OCI-LY3 (cell line): ENCODE measurements at regions not wholly inside any gene's neighbourhood (a gene's known extent, or its start where the extent isn't known, plus 50 kb on each side); places are given as distances from the start of the nearest gene placed in this dataset.

Experiments
- H2AFZ ChIP-seq: fragments of 200-600, 300-600 bp; shearing (Covaris generic); 2 replicates; pipeline ENCODE4 v1.6.0; 2014; ENCODE audit warnings: antibody characterized with exemption, low read depth, low read length
- H3K27ac ChIP-seq: fragments of 200-600, 300-600 bp; sonication (generic); 2 replicates; pipeline ENCODE4 v1.5.1; 2014; ENCODE audit warnings: mild to moderate bottlenecking, low read length, moderate library complexity, mixed read lengths
- H3K27me3 ChIP-seq: fragments of 200-600, 300-600 bp; sonication (generic); 2 replicates; pipeline ENCODE4 v1.6.1; 2014; ENCODE audit warnings: low read depth, low read length, mixed read lengths
- H3K36me3 ChIP-seq: fragments of 200-600, 300-600 bp; sonication (generic); replicated peaks from 2 replicates; pipeline ENCODE3; 2014; ENCODE audit warnings: low read depth, low read length, mixed read lengths
- H3K4me1 ChIP-seq: fragments of 300-600, 200-600 bp; sonication (generic); 2 replicates; pipeline ENCODE4 v1.6.1; 2014; ENCODE audit warnings: low read length, mixed read lengths
- H3K4me2 ChIP-seq: fragments of 200-600, 300-600 bp; sonication (generic); 2 replicates; pipeline ENCODE4 v1.6.1; 2014; ENCODE audit warnings: low read length, mixed read lengths
- H3K4me3 ChIP-seq: fragments of 300-600, 200-600 bp; sonication (generic); 2 replicates; pipeline ENCODE4 v1.5.1; 2014; ENCODE audit warnings: antibody characterized with exemption, mild to moderate bottlenecking, low read length, moderate library complexity
- H3K79me2 ChIP-seq: fragments of 300-600, 200-600 bp; shearing (Covaris generic); 2 replicates; pipeline ENCODE4 v1.6.1; 2014; ENCODE audit warnings: mild to moderate bottlenecking, low read length, mixed read lengths
- H3K9ac ChIP-seq: fragments of 300-600, 200-600 bp; shearing (Covaris generic); 2 replicates; pipeline ENCODE4 v1.6.0; 2014; ENCODE audit warnings: mild to moderate bottlenecking, low read length, moderate library complexity
- H3K9me3 ChIP-seq: fragments of 200-600, 300-600 bp; shearing (Covaris generic); 2 replicates; pipeline ENCODE4 v1.6.1; 2014; ENCODE audit warnings: low read length, mixed read lengths; ENCODE audit not compliant: insufficient read depth
- H4K20me1 ChIP-seq: fragments of 200-600, 300-600 bp; sonication (generic); 2 replicates; pipeline ENCODE4 v1.6.1; 2016; ENCODE audit warnings: low read length, mixed read lengths; ENCODE audit not compliant: insufficient read depth
- EZH2phosphoT487 ChIP-seq: fragments of 200-600 bp; shearing (Covaris generic); IDR thresholded peaks from 2 replicates; pipeline ENCODE4 v1.6.1; 2018; ENCODE audit warnings: antibody characterized with exemption, mixed run types, low read depth
- TF ChIP-seq, protein P1 (sequence below): fragments of 200-600, 300-600 bp; sonication (generic); IDR thresholded peaks from 2 replicates; pipeline ENCODE4 v1.5.1; 2014; ENCODE audit warnings: antibody characterized with exemption, low read length, low read depth

DNA sequence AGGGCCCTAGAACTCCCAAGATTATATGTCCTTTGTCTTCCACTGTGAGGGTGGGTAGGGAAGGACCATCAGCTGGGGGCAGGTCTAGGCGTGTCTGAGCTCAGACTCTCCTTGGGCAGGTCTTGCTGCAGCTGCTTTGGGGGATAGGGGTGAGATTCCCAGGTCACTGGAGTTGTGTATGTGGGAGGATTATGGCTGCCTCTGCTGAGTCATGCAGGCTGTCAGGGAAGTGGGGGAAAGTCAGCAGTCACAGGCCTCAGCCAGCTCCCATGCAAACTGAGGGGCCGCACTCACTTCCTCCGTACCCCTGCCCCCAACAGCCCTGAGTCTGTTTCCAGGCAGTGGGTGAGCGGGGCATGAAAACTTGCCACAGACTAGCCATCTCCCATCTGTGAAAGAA lies 600.8 kb downstream of the DIAPH3 start:
- H3K79me2 ChIP-seq = no peaks in the 10 kb centered on the region
- no peak overlapping the region for H3K4me2 ChIP-seq
- no peak for TF ChIP-seq EZH2phosphoT487
- TF ChIP-seq, protein P1, sequence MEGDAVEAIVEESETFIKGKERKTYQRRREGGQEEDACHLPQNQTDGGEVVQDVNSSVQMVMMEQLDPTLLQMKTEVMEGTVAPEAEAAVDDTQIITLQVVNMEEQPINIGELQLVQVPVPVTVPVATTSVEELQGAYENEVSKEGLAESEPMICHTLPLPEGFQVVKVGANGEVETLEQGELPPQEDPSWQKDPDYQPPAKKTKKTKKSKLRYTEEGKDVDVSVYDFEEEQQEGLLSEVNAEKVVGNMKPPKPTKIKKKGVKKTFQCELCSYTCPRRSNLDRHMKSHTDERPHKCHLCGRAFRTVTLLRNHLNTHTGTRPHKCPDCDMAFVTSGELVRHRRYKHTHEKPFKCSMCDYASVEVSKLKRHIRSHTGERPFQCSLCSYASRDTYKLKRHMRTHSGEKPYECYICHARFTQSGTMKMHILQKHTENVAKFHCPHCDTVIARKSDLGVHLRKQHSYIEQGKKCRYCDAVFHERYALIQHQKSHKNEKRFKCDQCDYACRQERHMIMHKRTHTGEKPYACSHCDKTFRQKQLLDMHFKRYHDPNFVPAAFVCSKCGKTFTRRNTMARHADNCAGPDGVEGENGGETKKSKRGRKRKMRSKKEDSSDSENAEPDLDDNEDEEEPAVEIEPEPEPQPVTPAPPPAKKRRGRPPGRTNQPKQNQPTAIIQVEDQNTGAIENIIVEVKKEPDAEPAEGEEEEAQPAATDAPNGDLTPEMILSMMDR = no peak
- H3K4me3 ChIP-seq = no peak overlapping the region
- no peak overlapping the region for H3K9ac ChIP-seq
- no peaks in the 10 kb centered on the region for H3K9me3 ChIP-seq
- no peak overlapping the region for H3K27ac ChIP-seq
- no peaks in the 10 kb centered on the region for H4K20me1 ChIP-seq
- 0 out of 2 replicates have a peak, but pooled peaks cover 3% of the 10 kb centered on the region for H3K4me1 ChIP-seq
- H2AFZ ChIP-seq = no peak overlapping the region
- H3K36me3 ChIP-seq = no peaks in the 10 kb centered on the region
- H3K27me3 ChIP-seq = no peaks in the 10 kb centered on the region

DNA sequence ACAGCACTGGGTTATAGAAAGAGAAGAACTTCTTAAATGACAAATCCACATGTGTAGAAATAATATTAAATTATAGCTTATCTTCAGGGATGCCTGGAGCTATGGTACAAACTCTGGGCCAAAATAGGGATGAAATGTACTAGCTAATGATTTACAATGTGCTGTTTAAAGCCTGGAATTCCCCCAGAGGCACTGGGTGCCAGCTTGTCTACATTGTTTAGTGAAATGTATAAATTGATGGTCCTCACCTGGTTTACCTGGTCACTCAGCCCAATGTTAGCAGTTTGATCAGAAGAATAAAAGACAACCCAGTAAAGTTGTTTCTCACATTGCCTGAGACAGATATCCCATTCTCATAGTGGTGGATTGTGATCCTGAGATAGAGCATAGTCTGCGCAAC lies 597.2 kb downstream of the DIAPH3 start:
- Histone ChIP-seq H3K27ac (no peak overlapping the region), H3K27me3 (no peaks in the 10 kb centered on the region), H3K9ac (no peak overlapping the region), H2AFZ (no peak overlapping the region), H3K36me3 (no peaks in the 10 kb centered on the region), H4K20me1 (no peaks in the 10 kb centered on the region), H3K4me1 (0 out of 2 replicates have a peak, but pooled peaks cover 3% of the 10 kb centered on the region), H3K4me3 (no peak overlapping the region), H3K9me3 (no peaks in the 10 kb centered on the region), H3K4me2 (no peak overlapping the region), H3K79me2 (no peaks in the 10 kb centered on the region)
- TF ChIP-seq, protein P1 = no peak
- no peak for TF ChIP-seq EZH2phosphoT487

DNA sequence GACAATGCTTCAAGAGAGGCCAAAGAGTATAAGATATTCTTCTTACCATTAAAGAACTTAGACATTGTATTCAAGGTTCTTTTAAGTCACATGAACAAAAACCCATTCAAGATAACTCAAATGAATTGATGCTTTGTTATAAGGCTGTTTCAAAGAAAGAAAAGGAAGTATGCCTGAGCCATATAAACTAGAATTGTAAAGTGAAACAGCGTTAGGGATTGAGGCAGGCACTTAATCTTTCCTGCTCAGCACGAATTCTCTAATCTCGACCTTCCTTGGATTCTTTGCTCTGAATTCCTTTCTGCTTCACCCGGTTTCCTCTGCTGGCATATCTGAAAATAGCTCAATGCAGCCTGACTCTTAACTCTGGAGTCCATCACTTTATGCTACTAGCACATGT lies 595.4 kb downstream of the DIAPH3 start:
- H3K4me3 ChIP-seq = no peak overlapping the region
- H3K4me2 ChIP-seq = no peak overlapping the region
- 0 out of 2 replicates have a peak, but pooled peaks cover 3% of the 10 kb centered on the region for H3K4me1 ChIP-seq
- H3K27ac ChIP-seq = no peak overlapping the region
- H3K9ac ChIP-seq = no peak overlapping the region
- no peaks in the 10 kb centered on the region for H3K79me2 ChIP-seq
- H2AFZ ChIP-seq = 0 out of 2 replicates have a peak overlapping the region, but pooled peaks have one; percentile 27
- H3K27me3 ChIP-seq = no peaks in the 10 kb centered on the region
- no peaks in the 10 kb centered on the region for H3K36me3 ChIP-seq
- no peak for TF ChIP-seq EZH2phosphoT487
- TF ChIP-seq, protein P1 = no peak
- no peaks in the 10 kb centered on the region for H4K20me1 ChIP-seq
- H3K9me3 ChIP-seq = peaks cover 1% of the 10 kb centered on the region

DNA sequence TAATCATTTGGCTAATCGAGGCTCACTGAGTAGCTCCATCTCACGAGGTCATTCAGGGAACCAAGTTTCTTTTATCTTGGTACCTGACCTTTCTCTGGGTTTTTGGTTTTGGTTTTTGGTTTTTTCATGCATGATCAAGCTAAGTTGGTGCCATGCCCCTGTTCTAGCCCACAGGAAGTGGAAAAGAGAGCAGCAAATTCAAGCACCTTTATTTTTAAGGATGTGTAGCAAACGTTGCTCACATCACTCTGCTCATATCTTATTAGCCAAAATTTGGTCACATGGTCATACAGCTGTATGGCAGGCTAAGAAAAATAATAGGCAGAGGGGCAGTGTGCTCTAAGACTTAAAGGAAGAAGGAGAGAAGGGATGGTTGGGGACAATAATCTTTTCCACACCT lies 593.5 kb downstream of the DIAPH3 start:
- no peaks in the 10 kb centered on the region for H3K36me3 ChIP-seq
- H3K27ac ChIP-seq = no peak overlapping the region
- no peak overlapping the region for H3K9ac ChIP-seq
- TF ChIP-seq, protein P1 = no peak
- H3K79me2 ChIP-seq = no peaks in the 10 kb centered on the region
- H3K27me3 ChIP-seq = no peaks in the 10 kb centered on the region
- no peak overlapping the region for H3K4me2 ChIP-seq
- H3K4me1 ChIP-seq = 0 out of 2 replicates have a peak, but pooled peaks cover 3% of the 10 kb centered on the region
- no peak overlapping the region for H2AFZ ChIP-seq
- no peaks in the 10 kb centered on the region for H4K20me1 ChIP-seq
- H3K4me3 ChIP-seq = no peak overlapping the region
- H3K9me3 ChIP-seq = peaks cover 4% of the 10 kb centered on the region
